Jurkat, Clone E6-1 (cell line): ENCODE measurements at regions not wholly inside any gene's neighbourhood (a gene's known extent, or its start where the extent isn't known, plus 50 kb on each side); places are given as distances from the start of the nearest gene placed in this dataset.
A peak's percentile ranks its signal among the peaks of the same experiment; 100 is the strongest.

ENCODE experiments used
- DNase-seq: peaks from one replicate; pipeline ENCODE4 v3.0.0-alpha.2; 2011; ENCODE audit warnings: low read depth, low spot score
- H3K4me3 ChIP-seq: 2 replicates; pipeline ENCODE4 v1.5.1; 2011; ENCODE audit warnings: mild to moderate bottlenecking, low read length, control low read depth, moderate library complexity

- no peak for DNase-seq
These were observed 278.2 kb upstream of the PRDM1 start for GRCh38 chr6:105807905-105808304.

GRCh38 chr6:105806486-105806920 is 279.6 kb upstream of the PRDM1 start:
- no peak overlapping the region for H3K4me3 ChIP-seq
- DNase-seq = no peak

More at GRCh38 chr6:105807905-105808304, 278.2 kb upstream of the PRDM1 start:
- H3K4me3 ChIP-seq = no peak overlapping the region

GRCh38 chr6:105805501-105806023 is 280.6 kb upstream of the PRDM1 start:
- DNase-seq = no peak
- no peak overlapping the region for H3K4me3 ChIP-seq

- H3K4me3 ChIP-seq = no peak overlapping the region
- no peak for DNase-seq
These were observed 281.7 kb upstream of the PRDM1 start for GRCh38 chr6:105804424-105804823.

GRCh38 chr6:105804000-105804399 is 282.1 kb upstream of the PRDM1 start:
- H3K4me3 ChIP-seq = no peak overlapping the region
- no peak for DNase-seq

GRCh38 chr6:105803442-105803841 is 282.7 kb upstream of the PRDM1 start:
- no peak overlapping the region for H3K4me3 ChIP-seq
- DNase-seq = no peak

- no peak overlapping the region for H3K4me3 ChIP-seq
- no peak for DNase-seq
These were observed 283.4 kb upstream of the PRDM1 start for GRCh38 chr6:105802703-105803102.

GRCh38 chr6:105800871-105801270 is 285.3 kb upstream of the PRDM1 start:
- no peak for DNase-seq
- H3K4me3 ChIP-seq = no peak overlapping the region

- H3K4me3 ChIP-seq = no peak overlapping the region
- DNase-seq = no peak
These were observed 285.7 kb upstream of the PRDM1 start for GRCh38 chr6:105800398-105800797.

- no peak overlapping the region for H3K4me3 ChIP-seq
- no peak for DNase-seq
These were observed 287.1 kb upstream of the PRDM1 start for GRCh38 chr6:105799056-105799455.

GRCh38 chr6:105797983-105798453 is 288.1 kb upstream of the PRDM1 start:
- DNase-seq = no peak
- H3K4me3 ChIP-seq = no peak overlapping the region

- DNase-seq = no peak
- H3K4me3 ChIP-seq = no peak overlapping the region
These were observed 288.7 kb upstream of the PRDM1 start for GRCh38 chr6:105797286-105797979.

- H3K4me3 ChIP-seq = no peak overlapping the region
- no peak for DNase-seq
These were observed 290.1 kb upstream of the PRDM1 start for GRCh38 chr6:105795913-105796517.

- no peak overlapping the region for H3K4me3 ChIP-seq
- DNase-seq = no peak
These were observed 290.8 kb upstream of the PRDM1 start for GRCh38 chr6:105795366-105795765.

GRCh38 chr6:105794870-105795269 is 291.3 kb upstream of the PRDM1 start:
- DNase-seq = no peak
- no peak overlapping the region for H3K4me3 ChIP-seq

- no peak for DNase-seq
- no peak overlapping the region for H3K4me3 ChIP-seq
These were observed 291.9 kb upstream of the PRDM1 start for GRCh38 chr6:105794239-105794638.

- H3K4me3 ChIP-seq = no peak overlapping the region
- DNase-seq = peak; percentile 36
These were observed 293.0 kb upstream of the PRDM1 start for GRCh38 chr6:105793130-105793529.

- no peak for DNase-seq
- no peak overlapping the region for H3K4me3 ChIP-seq
These were observed 294.4 kb upstream of the PRDM1 start for GRCh38 chr6:105791583-105792318.

- no peak overlapping the region for H3K4me3 ChIP-seq
- no peak for DNase-seq
These were observed 295.0 kb upstream of the PRDM1 start for GRCh38 chr6:105791179-105791578.

GRCh38 chr6:105790635-105791034 is 295.5 kb upstream of the PRDM1 start:
- DNase-seq = no peak
- H3K4me3 ChIP-seq = no peak overlapping the region
